ENCODE measurements at regions not wholly inside any gene's neighbourhood (a gene's known extent, or its start where the extent isn't known, plus 50 kb on each side); places are given as distances from the start of the nearest gene placed in this dataset.

DNA sequence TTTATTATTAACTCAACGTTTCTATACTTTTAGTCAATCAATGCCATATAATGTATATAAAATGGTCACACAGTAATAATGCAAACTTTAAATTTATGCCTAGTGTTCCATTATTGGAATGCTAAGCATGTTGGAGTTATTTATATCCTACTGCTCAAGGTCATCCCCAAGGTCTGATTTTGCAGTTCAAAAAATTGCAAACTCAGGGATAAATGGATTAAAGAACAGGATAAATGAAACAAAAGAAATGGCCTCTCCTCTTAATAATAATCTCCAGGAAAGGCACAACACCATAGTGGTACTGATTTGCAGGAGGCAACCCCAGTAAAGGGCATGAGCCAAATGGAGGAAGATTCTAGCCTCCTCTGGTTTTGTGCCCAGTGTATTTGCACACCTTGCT, 436.4 kb downstream of the EPHA4 start:
- TF ChIP-seq ZNF121 (tag by site-specific recombination; IDR thresholded peaks at IDR 0.05) = no peak
- TF ChIP-seq CTCF (tag by site-specific recombination; IDR thresholded peaks at IDR 0.05) = no peak
- TF ChIP-seq ZBTB1 (tag by site-specific recombination; IDR thresholded peaks at IDR 0.05) = no peak
